Tibial nerve (tissue), 4 donors: ENCODE measurements at regions not wholly inside any gene's neighbourhood (a gene's known extent, or its start where the extent isn't known, plus 50 kb on each side); places are given as distances from the start of the nearest gene placed in this dataset.

Experiments
- DNase-seq, 2 donors: peaks; one replicate each; pipeline ENCODE4 v3.0.0-alpha.2; 2019; ENCODE audit warnings: low spot score in 2 of 2
- H3K27ac ChIP-seq, 4 donors: fragments of 200-600 bp; sonication (generic) in 3 of 4; one replicate each; pipeline ENCODE4 v1.5.1; 2017 to 2019; ENCODE audit warnings: mild to moderate bottlenecking in 1 of 4
- H3K27me3 ChIP-seq, 2 donors: fragments of 200-600 bp; sonication (generic) in 1 of 2; one replicate each; pipeline versions ENCODE4 v1.5.1 to v1.6.0; 2017 to 2019
- H3K36me3 ChIP-seq, 3 donors: fragments of 200-600 bp; sonication (generic); one replicate each; pipeline ENCODE4 v1.5.1; 2018 to 2019
- H3K4me1 ChIP-seq, 4 donors: fragments of 200-600 bp; sonication (generic) in 3 of 4; one replicate each; pipeline ENCODE4 v1.5.1; 2017 to 2019
- H3K4me3 ChIP-seq, 4 donors: fragments of 200-600 bp; sonication (generic) in 3 of 4; one replicate each; pipeline ENCODE4 v1.5.1; 2017 to 2019; ENCODE audit warnings: mild to moderate bottlenecking in 1 of 4, moderate library complexity in 1 of 4
- H3K9me3 ChIP-seq, 4 donors: fragments of 200-600 bp; sonication (generic) in 3 of 4; one replicate each; pipeline ENCODE4 v1.5.1; 2017 to 2019
- CTCF ChIP-seq, 5 experiments: fragments of 200-600 bp in 3 of 5; fragments of 450-650 bp in 2 of 5; sonication (generic) in 3 of 5; IDR thresholded peaks; one replicate each; pipeline ENCODE4 v1.5.1; 2016 to 2019; ENCODE audit warnings: antibody characterized with exemption in 5 of 5, mild to moderate bottlenecking in 3 of 5, moderate library complexity in 2 of 5
- EP300 ChIP-seq, 2 donors: sonication (generic); formaldehyde crosslinking; IDR thresholded peaks; one replicate each; pipeline ENCODE4 v1.6.1; 2017; ENCODE audit warnings: antibody characterized with exemption in 2 of 2, mild to moderate bottlenecking in 1 of 2
- POLR2A ChIP-seq, 2 donors: fragments of 450-650 bp; IDR thresholded peaks; one replicate each; pipeline ENCODE4 v1.6.1; 2017; ENCODE audit warnings: antibody characterized with exemption in 2 of 2, mild to moderate bottlenecking in 2 of 2, moderate library complexity in 2 of 2
- WGBS, 2 donors: methylation state at CpG; one replicate each; pipeline ENCODE4 v1.1.5; 2018; 5-methylcytosine and 5-hydroxymethylcytosine counted together

GRCh38 chr5:168109441-168109840 lies 182.0 kb upstream of the WWC1 start:
- Histone ChIP-seq H3K27me3 (no peaks in the 10 kb centered on the region), H3K4me1 (peaks cover 0 to 12% (median 2%) of the 10 kb centered on the region in 4 donors), H3K36me3 (no peaks in the 10 kb centered on the region), H3K9me3 (no peaks in the 10 kb centered on the region), H3K4me3 (no peak overlapping the region), H3K27ac (no peak overlapping the region)
- WGBS, 2 donors: 52 to 82% methylated on average over 5 of the region's 5 CpGs
- TF ChIP-seq CTCF (IDR thresholded peaks at IDR 0.05): no peak
- TF ChIP-seq POLR2A (IDR thresholded peaks at IDR 0.05): no peak
- TF ChIP-seq EP300 (IDR thresholded peaks at IDR 0.05): no peak
- no peak for DNase-seq

GRCh38 chr5:168110384-168110783 lies 181.1 kb upstream of the WWC1 start:
- H3K27me3 ChIP-seq: no peaks in the 10 kb centered on the region
- TF ChIP-seq POLR2A (IDR thresholded peaks at IDR 0.05) (no peak), CTCF (IDR thresholded peaks at IDR 0.05) (no peak), EP300 (IDR thresholded peaks at IDR 0.05) (no peak)
- peaks cover 0 to 4% (median 2%) of the 10 kb centered on the region in 4 donors for H3K4me1 ChIP-seq
- WGBS, 2 donors: 92 to 94% methylated on average over 5 of the region's 5 CpGs
- DNase-seq: no peak
- no peaks in the 10 kb centered on the region for H3K36me3 ChIP-seq
- no peaks in the 10 kb centered on the region for H3K9me3 ChIP-seq
- no peak overlapping the region for H3K4me3 ChIP-seq
- H3K27ac ChIP-seq: no peak overlapping the region

- DNase-seq: no peak
- Histone ChIP-seq H3K4me3 (no peak overlapping the region), H3K27ac (no peak overlapping the region), H3K4me1 (no peaks in the 10 kb centered on the region), H3K27me3 (no peaks in the 10 kb centered on the region), H3K9me3 (no peaks in the 10 kb centered on the region), H3K36me3 (no peaks in the 10 kb centered on the region)
- TF ChIP-seq CTCF (IDR thresholded peaks at IDR 0.05) (no peak), POLR2A (IDR thresholded peaks at IDR 0.05) (no peak), EP300 (IDR thresholded peaks at IDR 0.05) (no peak)
- WGBS, 2 donors: 55 to 56% methylated on average over 14 of the region's 14 CpGs
Observed at GRCh38 chr5:168110870-168111832, 180.3 kb upstream of the WWC1 start.

GRCh38 chr5:168114444-168115017 lies 176.9 kb upstream of the WWC1 start:
- no peak for TF ChIP-seq EP300 (IDR thresholded peaks at IDR 0.05)
- TF ChIP-seq CTCF (IDR thresholded peaks at IDR 0.05): peak in 1 of 5 experiments; percentile 31
- TF ChIP-seq POLR2A (IDR thresholded peaks at IDR 0.05): no peak
- Histone ChIP-seq H3K4me3 (no peak overlapping the region), H3K36me3 (no peaks in the 10 kb centered on the region), H3K4me1 (peaks cover 0 to 4% (median 0%) of the 10 kb centered on the region in 4 donors), H3K27ac (no peak overlapping the region), H3K9me3 (no peaks in the 10 kb centered on the region), H3K27me3 (no peaks in the 10 kb centered on the region)
- WGBS, 2 donors: 76 to 77% methylated on average over 6 of the region's 6 CpGs
- DNase-seq: peak in 1 of 2 donors; percentile 24

- H3K4me3 ChIP-seq: no peak overlapping the region
- no peaks in the 10 kb centered on the region for H3K36me3 ChIP-seq
- H3K9me3 ChIP-seq: no peaks in the 10 kb centered on the region
- TF ChIP-seq POLR2A (IDR thresholded peaks at IDR 0.05) (no peak), EP300 (IDR thresholded peaks at IDR 0.05) (no peak), CTCF (IDR thresholded peaks at IDR 0.05) (no peak)
- H3K27me3 ChIP-seq: no peaks in the 10 kb centered on the region
- DNase-seq: no peak
- H3K27ac ChIP-seq: no peak overlapping the region
- 91 to 94% methylated on average over 5 of the region's 5 CpGs for WGBS, 2 donors
- H3K4me1 ChIP-seq: peaks cover 0 to 4% (median 0%) of the 10 kb centered on the region in 4 donors
Observed at GRCh38 chr5:168117469-168117868, 174.0 kb upstream of the WWC1 start.
